K562 (cell line): ENCODE measurements at regions not wholly inside any gene's neighbourhood (a gene's known extent, or its start where the extent isn't known, plus 50 kb on each side); places are given as distances from the start of the nearest gene placed in this dataset.

Experiments used
- ASH1L ChIP-seq: fragments of 450-650 bp; IDR thresholded peaks from 2 replicates; pipeline ENCODE4 v1.6.1; 2018; ENCODE audit warnings: borderline replicate concordance, mild to moderate bottlenecking, low read depth; ENCODE audit not compliant: partially characterized antibody
- CBFA2T2 ChIP-seq: fragments of 450-650 bp; conservative IDR thresholded peaks from 2 replicates; pipeline ENCODE4 v1.6.1; 2017; ENCODE audit warnings: mild to moderate bottlenecking
- CEBPB ChIP-seq: fragments of 450-650 bp; IDR thresholded peaks from 2 replicates; pipeline ENCODE4 v1.6.1; 2016; ENCODE audit warnings: missing genetic modification characterization, missing compliant biosample characterization
- ETS1 ChIP-seq: conservative IDR thresholded peaks from 2 replicates; pipeline ENCODE4 v1.6.1; 2011; ENCODE audit warnings: low read depth, mild to moderate bottlenecking, low read length; ENCODE audit not compliant: control insufficient read depth
- ZNF511 ChIP-seq: sonication (generic); formaldehyde crosslinking; IDR thresholded peaks from 2 replicates; pipeline ENCODE4 v1.8.0; 2022; ENCODE audit warnings: mild to moderate bottlenecking, missing genetic modification reagents

- TF ChIP-seq ASH1L (no peak), CEBPB (tag) (no peak), CBFA2T2 (no peak), ZNF511 (CRISPR knock-in tag) (no peak), ETS1 (no peak)
These were observed 375.5 kb downstream of the ALG10 start for GRCh38 chr12:34397591-34398365.
